NCI-H2107 (cell line): ENCODE measurements at regions not wholly inside any gene's neighbourhood (a gene's known extent, or its start where the extent isn't known, plus 50 kb on each side); places are given as distances from the start of the nearest gene placed in this dataset.
"Not testable (repeated sequence)": the region's sequence is repeated elsewhere in the genome, so short reads cannot be mapped to it uniquely, and the experiment has no call there.

Experiments
- DNase-seq: peaks from one replicate; lab custom pipeline; 2025; lab: John Stamatoyannopoulos, UW

- DNase-seq = no peak
These were observed 85.2 kb upstream of the GRAMD1B start for GRCh38 chr11:123344790-123345357.

GRCh38 chr11:123344188-123344587 lies 85.9 kb upstream of the GRAMD1B start:
- not testable (repeated sequence) for DNase-seq

- no peak for DNase-seq
These were observed 90.9 kb upstream of the GRAMD1B start for GRCh38 chr11:123338997-123339752.

GRCh38 chr11:123338266-123338800 lies 91.7 kb upstream of the GRAMD1B start:
- DNase-seq = no peak

- DNase-seq = no peak
These were observed 95.1 kb upstream of the GRAMD1B start for GRCh38 chr11:123334925-123335324.

- not testable (repeated sequence) for DNase-seq
These were observed 97.5 kb upstream of the GRAMD1B start for GRCh38 chr11:123332577-123332976.

- no peak for DNase-seq
These were observed 99.1 kb upstream of the GRAMD1B start for GRCh38 chr11:123330948-123331347.

GRCh38 chr11:123330471-123330870 lies 99.6 kb upstream of the GRAMD1B start:
- DNase-seq = no peak

GRCh38 chr11:123330071-123330470 lies 100.0 kb upstream of the GRAMD1B start:
- no peak for DNase-seq

- no peak for DNase-seq
These were observed 101.7 kb upstream of the GRAMD1B start for GRCh38 chr11:123328281-123328867.

- DNase-seq = no peak
These were observed 104.5 kb upstream of the GRAMD1B start for GRCh38 chr11:123325533-123325932.

- no peak for DNase-seq
These were observed 106.5 kb upstream of the GRAMD1B start for GRCh38 chr11:123323568-123323967.

- no peak for DNase-seq
These were observed 108.4 kb upstream of the GRAMD1B start for GRCh38 chr11:123321636-123322035.

- DNase-seq = no peak
These were observed 111.4 kb upstream of the GRAMD1B start for GRCh38 chr11:123318623-123319022.

GRCh38 chr11:123318132-123318531 lies 111.9 kb upstream of the GRAMD1B start:
- DNase-seq = not testable (repeated sequence)

GRCh38 chr11:123316003-123316402 lies 114.1 kb upstream of the GRAMD1B start:
- no peak for DNase-seq

GRCh38 chr11:123314972-123315371 lies 115.1 kb upstream of the GRAMD1B start:
- DNase-seq = no peak

- no peak for DNase-seq
These were observed 116.8 kb upstream of the GRAMD1B start for GRCh38 chr11:123313262-123313661.

GRCh38 chr11:123308077-123308476 lies 113.0 kb upstream of the CLMP start:
- peak; percentile 31 for DNase-seq

GRCh38 chr11:123307276-123307675 lies 112.2 kb upstream of the CLMP start:
- no peak for DNase-seq

- DNase-seq = no peak
These were observed 111.5 kb upstream of the CLMP start for GRCh38 chr11:123306531-123306930.

GRCh38 chr11:123305601-123306375 lies 110.7 kb upstream of the CLMP start:
- DNase-seq = no peak
